Peyer's patch (tissue), 4 donors: ENCODE measurements at regions not wholly inside any gene's neighbourhood (a gene's known extent, or its start where the extent isn't known, plus 50 kb on each side); places are given as distances from the start of the nearest gene placed in this dataset.

Experiments used
- DNase-seq, 3 donors: peaks; one replicate each; pipeline ENCODE4 v3.0.0-alpha.2; 2017 to 2019
- H3K27ac ChIP-seq, 4 donors: fragments of 200-600 bp; sonication (generic); one replicate each; pipeline ENCODE4 v1.5.1; 2016 to 2019
- H3K27me3 ChIP-seq, 2 donors: fragments of 200-600 bp; sonication (generic); one replicate each; pipeline ENCODE4 v1.5.1; 2019
- H3K36me3 ChIP-seq, 3 donors: fragments of 200-600 bp; sonication (generic); one replicate each; pipeline ENCODE4 v1.5.1; 2016 to 2019
- H3K4me1 ChIP-seq, 4 donors: fragments of 200-600 bp; sonication (generic); one replicate each; pipeline ENCODE4 v1.5.1; 2016 to 2019
- H3K4me3 ChIP-seq, 4 donors: fragments of 200-600 bp; sonication (generic); 1 replicate in 3 of 4; 2 replicates in 1 of 4; pipeline ENCODE4 v1.5.1; 2016 to 2019; ENCODE audit warnings: mild to moderate bottlenecking in 1 of 4
- H3K9me3 ChIP-seq, 4 donors: fragments of 200-600 bp; sonication (generic); one replicate each; pipeline ENCODE4 v1.5.1; 2016 to 2019; ENCODE audit warnings: mild to moderate bottlenecking in 1 of 4
- POLR2A ChIP-seq, 2 donors: fragments of 450-650 bp; IDR thresholded peaks; one replicate each; pipeline ENCODE4 v1.5.1; 2017; ENCODE audit warnings: antibody characterized with exemption in 2 of 2, mild to moderate bottlenecking in 2 of 2, moderate library complexity in 2 of 2
- TF ChIP-seq, protein P1 (sequence below), 6 experiments: fragments of 450-650 bp in 4 of 6; fragments of 200-600 bp in 2 of 6; sonication (generic) in 1 of 6; IDR thresholded peaks; one replicate each; pipeline ENCODE4 v1.5.1; 2017 to 2019; ENCODE audit warnings: antibody characterized with exemption in 6 of 6, mild to moderate bottlenecking in 3 of 6, moderate library complexity in 1 of 6

DNA sequence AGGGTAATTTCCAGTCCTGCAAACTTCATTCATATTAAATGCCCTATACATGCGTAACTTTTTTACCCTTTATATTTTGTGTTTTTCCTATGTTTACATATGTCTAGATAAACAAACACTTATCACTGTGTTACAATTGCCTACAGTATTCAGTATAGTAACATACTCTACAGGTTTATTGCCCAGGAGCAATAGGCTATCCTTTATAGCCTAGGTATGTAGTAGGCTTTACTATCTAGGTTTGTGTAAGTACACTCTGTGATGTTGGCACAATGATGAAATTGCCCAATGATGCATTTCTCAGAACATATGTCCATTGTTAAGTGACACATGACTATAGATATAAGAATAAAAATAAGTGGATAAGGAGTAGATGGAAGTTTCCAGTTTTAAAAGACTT is 345.5 kb upstream of the C1orf87 start:
- Histone ChIP-seq H3K27me3 (no peaks in the 10 kb centered on the region), H3K36me3 (no peaks in the 10 kb centered on the region), H3K4me3 (no peak overlapping the region), H3K9me3 (no peaks in the 10 kb centered on the region), H3K4me1 (no peaks in the 10 kb centered on the region), H3K27ac (no peak overlapping the region)
- no peak for TF ChIP-seq POLR2A (IDR thresholded peaks at IDR 0.05)
- TF ChIP-seq, protein P1, sequence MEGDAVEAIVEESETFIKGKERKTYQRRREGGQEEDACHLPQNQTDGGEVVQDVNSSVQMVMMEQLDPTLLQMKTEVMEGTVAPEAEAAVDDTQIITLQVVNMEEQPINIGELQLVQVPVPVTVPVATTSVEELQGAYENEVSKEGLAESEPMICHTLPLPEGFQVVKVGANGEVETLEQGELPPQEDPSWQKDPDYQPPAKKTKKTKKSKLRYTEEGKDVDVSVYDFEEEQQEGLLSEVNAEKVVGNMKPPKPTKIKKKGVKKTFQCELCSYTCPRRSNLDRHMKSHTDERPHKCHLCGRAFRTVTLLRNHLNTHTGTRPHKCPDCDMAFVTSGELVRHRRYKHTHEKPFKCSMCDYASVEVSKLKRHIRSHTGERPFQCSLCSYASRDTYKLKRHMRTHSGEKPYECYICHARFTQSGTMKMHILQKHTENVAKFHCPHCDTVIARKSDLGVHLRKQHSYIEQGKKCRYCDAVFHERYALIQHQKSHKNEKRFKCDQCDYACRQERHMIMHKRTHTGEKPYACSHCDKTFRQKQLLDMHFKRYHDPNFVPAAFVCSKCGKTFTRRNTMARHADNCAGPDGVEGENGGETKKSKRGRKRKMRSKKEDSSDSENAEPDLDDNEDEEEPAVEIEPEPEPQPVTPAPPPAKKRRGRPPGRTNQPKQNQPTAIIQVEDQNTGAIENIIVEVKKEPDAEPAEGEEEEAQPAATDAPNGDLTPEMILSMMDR (IDR thresholded peaks at IDR 0.05), result no peak
- no peak for DNase-seq

GRCh38 chr1:60415696-60416095 is 342.1 kb upstream of the C1orf87 start:
- no peak overlapping the region for H3K4me3 ChIP-seq
- no peaks in the 10 kb centered on the region for H3K36me3 ChIP-seq
- H3K27ac ChIP-seq, result no peak overlapping the region
- TF ChIP-seq, protein P1 (IDR thresholded peaks at IDR 0.05), result no peak
- TF ChIP-seq POLR2A (IDR thresholded peaks at IDR 0.05), result no peak
- no peak for DNase-seq
- no peaks in the 10 kb centered on the region for H3K27me3 ChIP-seq
- no peaks in the 10 kb centered on the region for H3K4me1 ChIP-seq
- no peaks in the 10 kb centered on the region for H3K9me3 ChIP-seq

- Histone ChIP-seq H3K9me3 (no peaks in the 10 kb centered on the region), H3K4me1 (no peaks in the 10 kb centered on the region), H3K4me3 (no peak overlapping the region), H3K27ac (no peak overlapping the region), H3K27me3 (no peaks in the 10 kb centered on the region), H3K36me3 (no peaks in the 10 kb centered on the region)
- no peak for DNase-seq
- TF ChIP-seq, protein P1 (IDR thresholded peaks at IDR 0.05), result no peak
- no peak for TF ChIP-seq POLR2A (IDR thresholded peaks at IDR 0.05)
Observed at GRCh38 chr1:60413091-60413490, 339.5 kb upstream of the C1orf87 start.

DNA sequence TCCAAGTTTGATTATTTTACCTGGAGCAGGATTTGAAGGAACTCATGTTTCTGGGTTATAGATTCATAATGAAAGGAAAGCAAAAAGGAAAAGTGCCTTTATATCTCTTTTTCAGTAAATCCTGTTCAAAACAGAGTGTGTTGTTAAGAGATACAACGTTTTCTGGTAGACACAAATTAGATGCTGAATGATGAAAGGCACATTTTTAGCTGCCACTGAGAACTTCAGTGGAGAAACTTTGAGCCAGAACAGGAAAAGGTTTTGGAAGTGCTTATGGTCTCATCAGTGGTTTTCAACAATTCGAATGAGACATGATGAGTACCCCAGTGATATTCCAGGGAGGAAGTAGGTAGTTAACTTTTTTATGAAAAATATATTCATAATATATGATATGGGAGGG is 338.0 kb upstream of the C1orf87 start:
- Histone ChIP-seq H3K4me3 (no peak overlapping the region), H3K9me3 (no peaks in the 10 kb centered on the region), H3K36me3 (no peaks in the 10 kb centered on the region), H3K4me1 (no peaks in the 10 kb centered on the region), H3K27me3 (no peaks in the 10 kb centered on the region), H3K27ac (no peak overlapping the region)
- TF ChIP-seq POLR2A (IDR thresholded peaks at IDR 0.05), result no peak
- TF ChIP-seq, protein P1 (IDR thresholded peaks at IDR 0.05), result no peak
- no peak for DNase-seq

DNA sequence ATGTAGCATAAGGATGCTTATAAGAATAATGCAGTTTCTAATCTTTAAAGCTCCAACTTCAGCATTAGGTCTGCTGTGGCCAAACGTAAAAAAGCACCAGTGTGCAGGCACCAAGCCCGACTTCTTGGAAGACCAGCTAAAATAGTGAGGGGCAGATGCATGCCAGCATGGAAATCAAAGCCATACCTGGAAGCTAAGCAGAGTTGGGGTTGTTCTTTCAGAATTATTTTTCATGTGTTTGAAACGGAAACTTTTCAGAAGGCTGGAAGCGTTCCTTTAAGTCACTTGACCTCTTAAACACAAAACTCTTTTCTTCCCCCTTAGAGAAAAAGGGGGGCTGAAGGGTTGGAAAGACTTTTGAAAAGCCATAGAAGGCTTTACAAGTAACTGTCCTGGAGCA is 329.2 kb upstream of the C1orf87 start:
- TF ChIP-seq, protein P1 (IDR thresholded peaks at IDR 0.05), result no peak
- no peak for TF ChIP-seq POLR2A (IDR thresholded peaks at IDR 0.05)
- Histone ChIP-seq H3K4me1 (no peaks in the 10 kb centered on the region), H3K9me3 (no peaks in the 10 kb centered on the region), H3K27ac (no peak overlapping the region), H3K36me3 (no peaks in the 10 kb centered on the region), H3K4me3 (no peak overlapping the region), H3K27me3 (no peaks in the 10 kb centered on the region)
- DNase-seq, result no peak

GRCh38 chr1:60402216-60402615 is 328.6 kb upstream of the C1orf87 start:
- H3K27ac ChIP-seq, result no peak overlapping the region
- DNase-seq, result no peak
- no peaks in the 10 kb centered on the region for H3K9me3 ChIP-seq
- no peaks in the 10 kb centered on the region for H3K36me3 ChIP-seq
- TF ChIP-seq, protein P1 (IDR thresholded peaks at IDR 0.05), result no peak
- TF ChIP-seq POLR2A (IDR thresholded peaks at IDR 0.05), result no peak
- H3K4me3 ChIP-seq, result no peak overlapping the region
- no peaks in the 10 kb centered on the region for H3K27me3 ChIP-seq
- no peaks in the 10 kb centered on the region for H3K4me1 ChIP-seq
